ENCODE measurements at regions not wholly inside any gene's neighbourhood (a gene's known extent, or its start where the extent isn't known, plus 50 kb on each side); places are given as distances from the start of the nearest gene placed in this dataset.

- Histone ChIP-seq H4K20me1 (replicated peaks in 1 of 2; ENCODE audit: control insufficient read depth in 1 of 2, insufficient read depth in 2 of 2, low read length in 2 of 2) (no peaks in the 10 kb centered on the region), H3K4me1 (replicated peaks in 1 of 4; ENCODE audit: control insufficient read depth in 3 of 4, insufficient read depth in 4 of 4, low read length in 3 of 4) (no peaks in the 10 kb centered on the region; a peak in 3 of 7 replicates), H3K79me1 (ENCODE audit: low read depth, low read length) (no peaks in the 10 kb centered on the region), H3K4me3 (ENCODE audit: extremely low read depth in 1 of 4, insufficient read depth in 2 of 4, low read depth in 3 of 4, low read length in 4 of 4) (no peak overlapping the region), H3K27me3 (replicated peaks in 1 of 4; ENCODE audit: control insufficient read depth in 3 of 4, extremely low read depth in 1 of 4, insufficient read depth in 3 of 4, low read length in 3 of 4) (no peaks in the 10 kb centered on the region), H2AFZ (ENCODE audit: low read length) (no peak overlapping the region), H3K18ac (ENCODE audit: extremely low read depth, low read length) (no peak overlapping the region), H2BK12ac (ENCODE audit: low read depth, low read length) (peak overlapping the region; percentile 39), H3K4me2 (ENCODE audit: insufficient read depth in 1 of 2, low read depth in 2 of 2, low read length in 2 of 2) (no peak overlapping the region), H4K5ac (ENCODE audit: insufficient read length, low read depth, low read length) (no peak overlapping the region), H3K27ac (ENCODE audit: low read depth, low read length) (no peak overlapping the region), H2BK20ac (ENCODE audit: low read length) (no peak overlapping the region), H3K56ac (replicated peaks; ENCODE audit: insufficient read length, low read depth, low read length) (no peak overlapping the region), H3K36me3 (ENCODE audit: control insufficient read depth in 2 of 4, insufficient read depth in 4 of 4, low read length in 3 of 4) (no peaks in the 10 kb centered on the region), H2BK5ac (ENCODE audit: low read depth, low read length) (no peak overlapping the region), H3K23ac (ENCODE audit: insufficient read length) (no peak overlapping the region), H3K4ac (replicated peaks; ENCODE audit: insufficient read length, low read depth, low read length) (no peak overlapping the region), H2AK5ac (ENCODE audit: low read depth, low read length) (no peak overlapping the region), H3K9ac (replicated peaks in 1 of 4; ENCODE audit: extremely low read depth in 1 of 4, low read depth in 3 of 4, low read length in 3 of 4) (no peak overlapping the region), H4K91ac (replicated peaks; ENCODE audit: insufficient read length, low read length) (no peak overlapping the region), H3K23me2 (ENCODE audit: low read depth, low read length) (no peaks in the 10 kb centered on the region), H3K14ac (ENCODE audit: insufficient read length) (no peak overlapping the region), H4K8ac (ENCODE audit: extremely low read depth, insufficient read depth, low read length) (no peak overlapping the region), H3K9me3 (ENCODE audit: insufficient read depth in 2 of 2, low read depth in 1 of 2, low read length in 1 of 2) (no peaks in the 10 kb centered on the region), H2BK120ac (replicated peaks; ENCODE audit: low read depth, low read length) (no peak overlapping the region), H3K79me2 (ENCODE audit: control insufficient read depth in 1 of 2, insufficient read depth in 2 of 2, low read length in 2 of 2) (no peaks in the 10 kb centered on the region), H2BK15ac (ENCODE audit: low read length) (no peak overlapping the region)
- WGBS, 2 experiments (ENCODE audit: extremely low coverage in 1 of 2, insufficient coverage in 1 of 2, insufficient read length in 1 of 2, insufficient replicate concordance in 2 of 2, low coverage in 1 of 2, low lambda C conversion rate in 2 of 2, missing lambda C conversion rate in 1 of 2) = 91% methylated on average over 4 of the region's 4 CpGs; no CpG with 5 or more reads in 1 of the 2 experiments
- no peak for FAIRE-seq
- ChIA-PET CTCF (ENCODE audit: partially characterized antibody) (interaction anchor here (0.6 to 0.8 kb wide), 3 partner anchors 12 to 201 kb away, joined by 3 to 4 read pairs (median 3); no protein-coding TSS in a partner anchor), POLR2A (ENCODE audit: partially characterized antibody) (no interaction called here)
- no peak for DNase-seq (ENCODE audit: low read depth in 1 of 2, low spot score in 2 of 2)
- TF ChIP-seq E2F6 (IDR thresholded peaks at IDR 0.05) (no peak), BACH1 (IDR thresholded peaks at IDR 0.05; ENCODE audit: low read length) (peak; percentile 87)
These were observed 271.2 kb upstream of the ROPN1 start for GRCh38 chr3:124263168-124263567.
